ENCODE measurements at regions not wholly inside any gene's neighbourhood (a gene's known extent, or its start where the extent isn't known, plus 50 kb on each side); places are given as distances from the start of the nearest gene placed in this dataset.

DNA sequence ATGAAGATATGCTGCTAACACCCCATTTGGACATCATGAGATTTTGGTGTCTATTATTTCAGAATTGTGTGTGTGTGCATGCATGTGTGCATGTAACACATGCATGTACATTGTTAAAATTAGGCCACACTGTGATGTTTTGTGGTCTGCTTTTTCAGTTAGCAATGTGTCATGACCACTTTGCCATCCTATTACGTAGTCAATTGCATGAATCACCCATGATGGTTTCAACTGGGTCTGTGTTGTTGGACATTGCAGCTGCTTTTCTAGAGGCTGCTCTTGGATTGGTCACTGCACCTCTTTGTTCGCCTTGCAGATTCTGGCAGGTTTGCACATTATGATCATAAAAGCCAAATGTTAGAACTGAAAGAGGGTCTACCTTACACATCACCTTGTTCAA, 101.0 kb upstream of the THBS1 start:
- no peak for ATAC-seq
- no peak for DNase-seq

DNA sequence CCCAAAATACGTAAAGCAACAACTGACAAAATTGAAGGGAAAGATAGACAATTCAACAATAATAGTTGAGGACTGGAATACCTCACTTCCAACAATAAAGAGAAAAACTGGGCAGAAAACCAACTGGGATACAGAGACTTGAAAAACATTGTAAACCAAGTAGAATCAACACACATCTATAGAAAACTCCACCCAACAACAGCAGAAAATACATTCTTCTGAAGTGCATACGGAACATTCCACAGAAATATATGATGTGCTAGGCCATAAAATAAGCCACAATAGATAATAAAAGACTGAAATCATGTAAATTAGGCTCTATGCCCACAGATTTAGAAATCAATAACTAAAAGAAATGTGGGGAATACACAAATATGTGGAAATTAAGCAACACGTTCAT, 98.4 kb upstream of the THBS1 start:
- no peak for ATAC-seq
- no peak for DNase-seq

DNA sequence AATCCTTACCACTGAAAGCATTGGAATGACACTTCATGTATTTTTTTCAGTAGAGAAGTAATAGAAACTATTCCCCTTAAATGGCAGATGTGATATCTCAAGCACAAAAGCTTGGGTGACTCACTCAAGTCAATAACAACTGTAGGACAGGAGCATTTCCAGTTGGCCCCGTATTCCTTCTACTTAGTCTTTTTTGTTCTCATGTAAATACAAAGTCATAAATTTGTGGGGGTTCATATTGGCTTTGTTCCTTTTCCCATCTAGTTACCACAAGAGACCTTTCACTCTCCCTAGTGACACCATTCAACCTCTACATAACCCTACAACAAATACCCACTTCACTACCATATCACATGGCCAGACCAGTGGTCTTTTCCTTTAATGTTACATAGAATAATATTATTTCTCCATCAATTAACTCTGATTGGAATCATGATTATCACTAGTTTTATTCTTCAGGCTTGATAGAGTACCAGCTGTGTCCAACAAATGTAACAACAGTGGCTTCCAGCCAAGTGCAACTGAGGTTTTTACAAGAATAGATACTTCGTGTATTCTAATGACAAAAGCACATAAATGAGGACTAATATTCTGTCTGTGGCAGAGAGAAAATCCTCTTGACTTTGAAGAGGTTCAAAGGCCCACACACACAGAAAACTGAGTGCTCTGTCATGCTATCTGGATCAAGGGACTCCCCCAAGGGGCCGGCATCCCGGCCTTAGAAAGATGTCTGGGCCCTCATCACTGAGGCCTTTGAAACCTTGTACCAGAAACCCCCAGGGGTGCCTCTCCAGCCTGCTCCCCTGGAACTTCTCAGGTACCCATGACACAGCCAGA, 94.0 kb upstream of the THBS1 start:
- no peak for ATAC-seq
- DNase-seq = no peak

DNA sequence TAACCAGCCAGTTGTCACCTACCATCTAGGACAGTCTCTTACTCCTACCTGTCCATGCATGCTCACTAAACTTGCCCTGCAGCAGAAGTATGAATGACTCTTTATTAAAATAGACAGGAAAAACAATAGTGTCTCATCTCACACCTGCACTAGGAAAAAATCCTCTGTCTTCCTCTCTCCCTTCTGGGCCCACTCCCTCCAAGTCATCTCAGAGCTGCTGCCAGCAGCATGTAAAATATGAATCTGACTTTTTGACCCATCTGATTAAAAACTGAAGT, 93.5 kb upstream of the THBS1 start:
- DNase-seq = no peak
- ATAC-seq = no peak

DNA sequence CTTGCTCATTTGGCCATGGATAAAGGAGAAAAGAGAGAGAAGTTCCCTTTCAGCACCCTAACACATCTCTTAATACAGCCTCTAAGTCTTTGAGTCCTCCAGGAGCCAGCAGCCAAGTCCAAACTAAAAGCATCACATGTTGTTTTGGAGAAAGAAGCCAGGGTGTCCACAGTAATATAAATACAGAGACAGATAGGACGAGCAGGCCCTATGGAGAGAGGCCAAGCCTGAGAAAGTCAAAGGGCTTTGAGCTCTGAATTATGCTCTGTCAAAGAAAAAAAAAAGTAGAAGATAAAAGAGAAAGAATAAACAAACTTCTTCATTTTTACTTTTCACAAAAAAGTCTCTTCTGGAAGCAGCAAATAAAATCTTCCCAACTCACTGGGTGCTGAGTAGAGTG, 92.4 kb upstream of the THBS1 start:
- no peak for DNase-seq
- ATAC-seq = no peak

DNA sequence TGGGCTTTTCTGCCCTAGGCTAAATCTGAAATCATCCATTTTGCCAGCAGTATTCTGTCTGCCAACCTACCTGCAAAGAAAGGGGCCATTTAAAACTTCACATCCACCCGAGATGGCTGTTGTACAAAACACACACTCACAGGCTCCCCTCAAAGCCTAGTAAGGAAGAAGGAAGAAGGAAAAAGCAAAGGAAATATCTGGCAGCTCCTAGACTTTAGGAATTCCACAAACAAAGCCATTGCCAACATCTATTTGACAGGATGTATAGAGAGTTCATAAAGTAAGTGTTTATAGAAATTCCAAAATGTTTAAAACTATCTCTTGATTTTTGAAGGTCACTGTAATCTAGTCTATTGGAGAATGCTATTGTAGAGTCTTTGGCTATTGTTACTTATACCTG, 91.9 kb upstream of the THBS1 start:
- ATAC-seq (no peak), DNase-seq (no peak)

DNA sequence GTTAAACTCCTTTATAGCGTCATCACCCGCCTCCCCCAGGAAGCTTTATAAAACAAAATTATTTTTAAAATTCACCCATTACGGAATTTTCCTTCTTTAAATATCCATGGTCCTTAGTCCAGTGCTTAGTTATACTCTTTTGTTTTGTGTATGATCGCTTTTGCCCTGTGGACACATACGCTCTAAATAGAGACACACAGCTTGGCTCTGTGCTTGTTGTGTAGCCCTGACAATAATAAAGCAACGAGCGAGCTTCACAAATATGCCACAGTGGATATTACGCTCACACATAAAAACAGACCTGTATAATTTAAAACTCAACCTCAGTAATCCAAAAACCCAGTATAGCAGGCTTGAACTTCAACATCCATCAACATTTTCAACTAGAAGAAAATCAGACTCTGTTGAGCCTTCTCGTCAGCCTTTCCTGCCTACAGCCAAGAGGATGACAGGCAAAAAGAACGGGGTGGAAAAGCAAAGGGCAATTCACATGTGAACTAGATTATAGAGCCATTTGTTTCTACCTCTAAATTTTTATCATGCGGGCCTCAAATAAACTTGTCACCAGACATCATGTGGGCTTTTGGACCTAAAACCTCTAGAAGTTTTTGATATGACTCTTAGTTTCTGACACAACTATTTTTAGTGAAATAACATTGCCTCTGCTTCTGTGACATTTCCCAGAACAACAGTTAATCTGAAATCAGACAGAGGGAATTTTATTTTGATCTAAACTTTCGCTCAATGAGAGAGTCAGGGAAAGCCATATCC, 89.6 kb upstream of the THBS1 start:
- DNase-seq (no peak), ATAC-seq (no peak)

DNA sequence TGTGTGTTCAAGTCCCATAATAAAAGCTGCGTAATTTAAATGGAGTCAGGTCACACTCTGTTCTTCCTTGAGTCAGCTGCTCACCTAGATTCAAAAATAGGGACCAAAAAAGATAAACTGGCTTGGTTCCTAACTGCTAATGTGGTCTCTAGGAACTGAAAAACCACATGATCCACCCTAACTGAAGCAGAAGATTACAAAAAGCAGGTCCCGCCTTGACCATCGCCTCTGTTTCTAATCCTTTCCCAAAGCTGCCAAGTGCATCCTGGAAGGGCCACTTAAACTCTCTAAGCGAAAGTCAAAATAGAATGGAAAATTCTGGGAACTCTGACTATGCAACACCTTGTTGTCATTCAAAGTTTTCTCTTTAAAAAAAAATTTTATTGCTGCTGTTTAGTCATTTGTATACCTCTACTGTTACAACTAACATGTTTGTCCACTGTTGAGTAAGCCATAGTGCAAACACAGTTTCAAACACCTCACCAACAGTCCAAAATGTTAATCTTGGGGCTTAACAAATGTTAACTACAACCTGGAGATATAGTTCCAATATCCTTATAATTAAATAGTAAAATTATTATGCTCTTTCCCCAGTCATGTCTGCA, 88.9 kb upstream of the THBS1 start:
- DNase-seq (no peak), ATAC-seq (no peak)

DNA sequence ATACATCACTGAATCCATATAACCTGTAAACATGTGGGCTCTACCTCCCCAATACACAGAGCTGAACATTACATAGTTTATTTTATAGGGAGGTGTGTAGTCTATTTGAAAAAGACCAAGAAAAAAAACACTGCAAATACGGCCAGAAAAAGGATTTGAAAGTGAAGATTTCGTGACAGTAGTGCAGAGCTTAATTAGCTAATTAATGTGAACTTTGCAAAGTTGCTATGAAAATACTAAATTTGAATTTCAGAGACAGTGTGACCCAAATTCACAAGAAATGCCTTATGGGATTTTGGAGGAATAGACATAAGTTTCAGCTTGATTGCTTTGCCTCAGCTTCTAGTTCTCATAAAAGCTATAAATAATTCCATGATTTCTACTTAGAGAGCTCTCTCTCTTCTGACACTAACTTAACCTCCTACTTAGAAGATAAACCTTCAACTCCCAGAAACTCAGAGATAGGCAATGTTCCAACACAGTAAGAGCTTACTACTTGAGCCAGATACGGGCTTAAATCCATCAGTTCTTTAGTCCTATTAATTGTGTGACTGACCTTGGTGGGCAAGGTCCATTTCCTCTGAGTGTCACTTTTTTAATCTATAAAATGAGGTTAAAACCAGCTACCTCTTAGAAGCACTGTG, 87.3 kb upstream of the THBS1 start:
- ATAC-seq (no peak), DNase-seq (no peak)

DNA sequence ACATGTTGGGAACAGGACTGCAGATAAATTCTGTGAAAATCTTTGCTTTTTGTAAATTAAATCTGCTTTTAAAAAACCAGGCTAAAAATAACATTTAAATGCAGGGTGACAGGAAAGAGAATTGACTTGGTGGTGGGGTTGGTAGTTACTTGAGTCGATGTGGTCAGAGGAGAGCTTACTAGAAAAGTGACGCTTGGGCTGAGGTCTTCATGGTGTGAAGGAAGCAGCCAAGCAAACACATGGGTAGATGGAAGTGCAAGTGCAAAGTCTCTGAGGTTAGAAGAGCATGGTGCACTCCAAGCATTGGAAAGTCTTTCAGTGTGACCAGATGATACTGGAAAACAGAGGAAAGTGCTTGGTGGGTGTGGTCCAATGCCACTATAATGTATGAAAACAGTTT, 86.4 kb upstream of the THBS1 start:
- no peak for ATAC-seq
- no peak for DNase-seq

DNA sequence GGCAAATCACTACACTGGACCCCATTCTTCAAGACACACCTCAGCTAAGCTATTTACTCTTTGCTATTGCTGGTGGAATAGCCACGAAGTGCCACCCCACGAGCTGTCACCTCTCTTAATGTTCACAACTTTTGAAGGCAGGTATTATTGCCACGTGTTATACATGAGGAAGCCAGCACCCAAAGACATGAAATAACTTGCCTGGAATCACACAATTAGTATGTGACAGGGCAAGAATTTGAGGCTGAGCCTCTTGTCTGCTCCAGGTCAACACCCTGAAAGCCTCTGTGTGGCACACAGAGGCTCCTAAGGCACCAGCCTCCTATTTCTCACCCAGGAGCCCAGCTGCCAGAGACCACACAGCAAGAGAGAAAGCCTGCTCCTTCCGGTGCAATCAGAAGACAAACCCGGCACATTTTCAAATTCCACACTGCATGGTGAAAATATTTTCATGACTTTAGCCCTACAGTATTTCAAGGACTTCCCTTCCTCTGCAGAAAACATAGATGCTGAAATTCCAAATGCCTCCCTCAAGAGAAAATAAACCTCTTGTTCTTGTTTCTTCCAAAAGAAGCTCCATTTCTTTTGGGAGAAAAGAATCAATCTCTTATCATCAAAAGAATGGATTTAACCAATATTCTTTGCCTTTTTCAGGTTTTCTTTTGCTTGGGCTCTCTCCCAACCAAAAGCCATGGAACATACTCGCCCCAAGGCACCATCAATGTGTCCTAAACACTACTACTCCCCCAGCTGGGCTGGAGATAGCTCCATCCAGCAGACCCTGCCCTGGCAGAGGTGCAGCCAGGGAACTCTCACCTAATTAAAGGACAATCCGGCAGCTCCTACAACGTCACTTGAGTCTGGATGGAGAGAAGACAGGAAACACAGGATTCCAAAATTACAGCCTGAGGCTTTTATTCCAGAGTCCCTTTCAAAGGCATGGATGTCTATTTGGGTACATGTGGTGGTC, 84.7 kb upstream of the THBS1 start:
- DNase-seq = no peak
- ATAC-seq = no peak

DNA sequence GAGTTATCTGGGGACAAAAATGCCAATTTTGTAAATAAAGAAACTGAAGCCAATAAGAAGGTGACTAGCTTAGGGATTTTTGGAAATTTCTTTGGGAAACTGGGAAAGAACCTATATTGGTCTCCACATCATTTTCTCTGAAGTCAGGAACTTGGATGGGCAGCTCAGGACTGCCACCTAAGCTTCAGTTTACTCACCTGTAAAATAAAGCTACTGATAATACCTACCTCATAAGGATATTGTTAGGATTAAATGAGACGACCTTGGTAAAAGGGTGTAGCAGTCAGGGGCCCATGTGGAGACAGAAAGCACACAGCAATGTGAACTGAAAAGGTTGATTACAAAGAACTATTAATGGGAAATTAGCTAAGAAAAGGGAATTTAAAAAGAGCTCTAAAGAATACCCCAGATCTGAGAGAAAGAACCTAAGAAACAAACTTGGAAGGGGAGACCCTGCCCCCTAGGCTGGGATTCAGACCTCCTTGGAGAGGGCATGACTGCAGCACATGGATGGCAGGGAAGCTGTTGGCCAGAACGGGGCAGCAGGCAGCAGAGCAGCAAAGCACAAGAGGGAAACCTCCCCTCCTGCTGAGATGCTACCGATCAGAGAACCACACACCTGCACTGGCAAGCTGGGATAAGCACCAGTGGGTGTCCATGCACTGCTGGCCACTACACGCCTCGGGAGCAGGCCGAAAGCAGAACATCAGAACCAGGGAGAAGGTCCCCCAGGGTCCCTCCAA, 83.7 kb upstream of the THBS1 start:
- ATAC-seq (no peak), DNase-seq (no peak)

DNA sequence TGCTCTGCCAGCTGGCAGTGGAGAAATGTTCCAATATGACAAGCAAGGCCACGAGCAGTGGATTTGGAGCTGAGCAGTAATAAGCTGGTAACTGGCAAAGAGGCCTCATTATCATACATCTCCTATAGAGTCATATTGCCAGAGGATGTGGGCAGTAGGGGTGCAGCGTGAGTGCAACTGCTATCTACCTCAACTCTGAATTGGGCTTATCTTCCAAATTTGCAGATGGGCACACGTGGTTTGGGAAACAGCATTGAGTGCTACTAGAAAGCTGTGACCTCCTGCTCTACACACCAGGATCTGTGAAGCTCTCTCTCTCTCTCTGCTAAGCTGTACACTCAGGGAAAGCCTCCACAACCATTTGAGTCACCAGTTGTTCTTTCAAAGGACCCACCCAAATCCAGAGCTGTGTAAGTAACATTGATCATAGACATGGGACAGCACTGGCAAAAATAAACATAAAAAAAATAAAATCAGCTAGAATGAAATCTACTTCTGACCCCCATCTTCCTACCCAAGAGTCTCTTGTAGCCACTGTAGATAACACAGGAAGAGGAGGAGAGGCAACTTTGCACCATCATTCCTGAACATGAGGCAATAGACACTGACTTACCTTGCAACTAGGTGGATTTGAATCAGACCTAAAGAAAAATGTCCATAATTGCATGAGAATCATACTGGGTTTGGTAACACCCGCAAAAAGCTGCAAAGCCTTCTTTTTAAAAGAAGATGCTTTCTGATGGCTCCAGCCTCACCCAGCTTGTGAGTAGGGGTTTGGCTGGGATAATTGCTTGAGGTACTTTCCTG, 82.9 kb upstream of the THBS1 start:
- DNase-seq = no peak
- no peak for ATAC-seq

DNA sequence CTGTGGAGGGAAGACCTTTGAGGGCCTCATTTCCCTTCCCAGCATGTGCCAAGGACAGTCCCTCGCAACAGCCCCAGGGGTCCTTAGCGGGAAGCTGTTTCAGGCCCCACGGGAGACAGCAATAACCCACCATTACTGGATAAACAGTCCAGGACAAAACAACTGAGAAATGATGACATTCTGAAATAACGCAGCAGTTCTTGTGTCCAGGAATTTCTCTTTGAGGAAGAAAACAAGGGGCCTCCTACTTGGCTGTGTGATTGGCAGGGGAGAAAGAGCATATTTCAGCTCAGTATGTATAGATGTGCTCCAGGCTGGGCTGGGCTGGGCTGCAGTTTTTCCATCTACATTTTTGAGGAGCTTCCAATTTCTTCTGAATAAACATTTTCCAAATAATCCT, 82.2 kb upstream of the THBS1 start:
- no peak for DNase-seq
- no peak for ATAC-seq

DNA sequence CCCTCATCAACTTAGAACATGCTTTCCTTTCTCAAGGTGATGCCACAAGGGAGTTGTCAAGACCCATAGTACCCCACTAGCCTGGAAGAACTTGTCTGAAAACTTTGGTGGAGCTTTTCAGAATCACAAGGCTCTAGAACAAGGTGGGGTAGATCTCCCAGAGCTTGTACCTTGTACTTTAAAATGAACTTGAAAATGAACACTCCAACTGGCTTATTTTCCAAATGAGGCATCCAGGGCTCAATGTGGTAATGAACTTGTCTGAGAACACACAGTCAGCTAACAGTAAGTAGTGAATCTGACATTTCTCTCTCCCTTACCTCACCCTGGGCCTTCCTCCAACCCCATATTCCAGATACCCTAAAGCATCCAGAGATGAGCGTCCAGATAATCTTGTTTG, 81.8 kb upstream of the THBS1 start:
- ATAC-seq = no peak
- no peak for DNase-seq

DNA sequence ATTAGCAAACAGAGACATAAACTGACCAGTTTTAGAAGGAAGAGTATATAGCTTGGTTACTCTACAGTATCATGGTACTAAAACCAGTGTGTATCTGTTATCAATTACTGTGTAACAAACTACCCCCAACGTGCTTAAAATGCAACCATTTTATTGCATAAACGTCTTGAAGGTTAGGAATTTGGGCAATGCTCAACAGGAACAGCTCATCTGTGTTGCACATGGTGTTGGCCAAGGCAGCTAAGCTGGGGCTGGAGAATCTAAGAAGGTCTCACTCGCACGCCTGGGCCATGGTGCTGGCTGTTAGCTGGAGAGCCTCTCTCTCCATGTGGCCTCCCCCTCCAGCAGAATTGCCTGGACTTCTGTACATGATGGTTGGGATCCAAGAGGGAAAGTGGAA, 81.2 kb upstream of the THBS1 start:
- ATAC-seq (no peak), DNase-seq (no peak)

DNA sequence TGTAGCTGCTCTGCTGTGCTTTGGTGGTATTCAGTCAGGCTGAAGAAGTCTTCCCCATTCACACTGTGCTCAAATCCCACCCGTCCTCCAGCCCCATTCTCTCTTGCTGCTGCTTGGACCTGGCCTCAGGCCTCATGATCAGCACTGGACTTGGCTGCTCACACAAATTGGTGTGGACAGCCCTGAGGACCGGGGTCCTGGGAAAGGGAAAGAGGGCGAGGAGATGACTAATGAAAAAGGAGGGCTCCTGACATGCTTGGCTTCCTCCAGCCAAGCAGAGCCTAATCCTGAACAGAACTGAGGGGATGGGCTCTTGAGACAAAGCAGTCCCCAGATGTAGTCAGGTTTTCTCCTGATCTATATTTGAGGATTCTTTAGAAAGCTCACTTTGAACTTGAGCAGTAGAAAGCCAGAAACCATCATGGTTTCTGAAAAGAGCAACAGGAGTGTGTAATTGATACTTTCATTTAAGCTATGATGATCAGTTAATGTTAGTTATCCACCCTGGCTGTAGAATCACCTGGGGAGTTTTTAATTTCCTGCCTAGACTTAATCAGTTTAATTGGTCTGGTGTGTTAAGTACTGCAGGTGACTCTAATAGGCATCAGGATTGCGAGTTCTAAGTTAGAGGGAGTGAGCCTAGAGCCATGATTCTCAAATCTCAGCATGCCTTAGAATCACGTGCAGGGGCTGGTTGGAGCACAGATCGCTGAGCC, 79.4 kb upstream of the THBS1 start:
- ATAC-seq = no peak
- no peak for DNase-seq

DNA sequence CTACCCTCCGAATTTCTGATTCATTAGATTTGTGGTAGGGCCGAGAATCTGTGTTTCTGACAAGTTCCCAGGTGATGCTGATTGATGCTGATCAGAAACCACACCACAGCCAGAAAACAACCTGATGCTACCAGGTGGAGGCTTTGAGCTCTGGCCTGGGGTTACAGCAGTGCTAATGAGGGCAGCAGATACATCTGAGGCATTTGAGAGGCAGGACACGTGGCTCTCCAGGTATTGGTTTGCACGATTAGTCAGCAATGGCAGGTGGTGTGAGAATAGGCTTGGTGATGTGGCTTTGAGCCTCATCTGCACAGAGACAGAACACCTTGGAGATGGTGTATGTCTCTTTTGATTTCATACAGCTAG, 78.8 kb upstream of the THBS1 start:
- ATAC-seq (no peak), DNase-seq (no peak)

DNA sequence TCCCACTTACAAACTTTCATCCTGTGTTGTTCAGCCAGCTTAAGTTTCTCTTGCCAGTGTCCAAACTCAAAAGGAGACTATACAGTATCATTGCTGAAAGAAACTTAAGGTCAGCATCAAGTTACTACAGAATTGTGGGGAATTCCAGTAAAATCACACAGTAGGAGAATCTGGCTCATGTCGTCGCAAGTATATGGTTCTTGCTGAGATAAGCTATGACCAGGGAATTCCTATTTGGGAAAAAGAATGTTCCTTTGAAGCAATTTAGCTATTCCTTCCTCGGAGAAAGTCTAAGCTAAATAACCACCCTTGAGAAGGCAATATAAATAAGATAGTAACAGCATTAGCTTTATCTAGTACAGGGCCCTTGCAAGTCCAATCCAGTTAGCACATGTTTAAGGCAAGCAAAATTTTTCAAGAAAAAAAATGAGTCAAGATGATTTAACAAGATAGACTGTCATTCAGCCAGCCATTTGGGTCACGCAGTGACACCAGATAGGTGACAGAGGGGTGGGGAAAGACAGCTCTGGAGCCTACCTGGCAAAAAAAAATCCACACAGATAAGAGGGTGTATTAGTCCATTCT, 78.2 kb upstream of the THBS1 start:
- DNase-seq (no peak), ATAC-seq (no peak)
